GM18520 (cell line): ENCODE measurements at regions not wholly inside any gene's neighbourhood (a gene's known extent, or its start where the extent isn't known, plus 50 kb on each side); places are given as distances from the start of the nearest gene placed in this dataset.

Experiments
- ATAC-seq: cut with Tn5 transposase; IDR thresholded peaks from one replicate; pipeline ENCODE4 v1.9.1; 2021; ENCODE audit not compliant: unreplicated experiment

DNA sequence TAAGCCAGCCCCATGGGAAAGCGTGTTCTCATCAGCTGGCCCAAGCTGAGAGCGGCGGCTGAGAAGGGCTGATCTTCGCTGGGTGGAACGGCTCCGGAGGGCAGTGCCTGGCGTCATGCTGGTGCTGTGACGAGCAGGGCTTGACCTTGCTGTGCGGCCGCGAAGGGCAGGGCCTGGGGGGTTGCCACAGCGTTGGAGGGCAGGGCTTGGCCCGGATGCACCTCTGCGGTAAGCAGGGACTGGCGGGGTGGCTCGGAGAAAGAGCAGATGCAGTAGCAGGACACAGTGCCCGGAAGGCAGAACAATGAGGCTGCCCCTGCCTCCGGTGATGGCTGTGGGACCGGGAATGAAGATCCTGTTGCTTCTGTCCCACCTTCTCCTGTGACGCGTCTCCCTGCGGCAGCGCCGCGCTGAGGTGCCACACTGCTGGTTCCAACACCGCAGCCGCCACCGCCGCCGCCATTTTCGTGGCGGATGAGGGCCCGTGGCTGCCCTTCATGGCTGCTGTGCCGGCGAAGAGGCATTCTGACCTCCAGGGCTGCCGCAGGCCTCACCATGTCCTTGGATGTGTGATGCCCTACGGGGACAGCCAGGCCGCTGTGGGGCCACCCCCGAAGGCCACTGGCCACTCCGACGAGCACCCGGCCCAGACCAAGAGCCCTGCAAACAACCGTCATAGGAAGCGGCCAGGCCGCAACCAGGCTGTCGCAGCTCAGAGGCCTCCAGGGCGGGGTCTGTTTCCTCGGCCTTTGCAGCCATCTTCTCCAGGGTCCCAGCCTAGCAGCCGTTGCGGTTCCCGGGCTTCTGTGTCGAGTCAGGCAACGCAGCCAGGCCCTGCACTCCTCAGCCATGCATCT, 890.5 kb upstream of the CTNND2 start:
- ATAC-seq: no peak

GRCh38 chr5:12793373-12793772, 889.1 kb upstream of the CTNND2 start:
- ATAC-seq: no peak

DNA sequence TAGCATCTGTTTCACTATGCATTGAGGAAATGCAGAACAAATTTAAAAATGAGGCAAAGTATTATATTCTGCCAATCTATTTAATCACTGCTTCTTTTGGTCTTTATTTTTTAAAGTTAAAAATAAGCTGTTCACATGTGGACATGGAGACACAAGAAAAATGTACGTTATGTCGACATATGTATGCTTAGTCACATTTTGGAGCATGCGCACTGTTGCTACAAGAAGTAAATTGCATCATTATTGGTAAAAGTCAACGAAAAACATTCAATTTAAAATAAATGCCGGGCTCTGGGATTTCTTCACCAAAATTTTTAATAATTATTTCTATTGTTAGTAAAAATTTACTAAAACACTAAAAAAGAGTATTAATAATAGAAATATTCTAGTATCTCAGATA, 876.3 kb upstream of the CTNND2 start:
- ATAC-seq: no peak

DNA sequence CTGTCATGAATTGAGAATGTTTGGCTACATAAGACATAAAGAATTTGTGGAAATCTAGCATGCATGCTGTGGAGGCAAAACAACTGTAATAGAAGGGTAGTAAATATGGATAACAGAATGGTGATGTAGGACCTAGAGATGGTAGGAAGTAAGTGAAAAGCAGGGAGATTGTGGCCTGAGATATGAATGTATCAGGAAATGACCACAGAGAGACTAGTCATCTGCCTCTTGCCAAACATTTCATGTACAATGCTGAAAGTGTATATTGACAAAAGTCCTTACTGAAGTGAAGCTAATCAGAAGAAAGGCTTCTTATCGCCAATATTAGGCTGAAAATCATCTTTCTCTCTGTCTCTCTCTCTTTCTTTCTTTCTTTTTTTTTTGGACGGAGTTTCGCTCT, 873.1 kb upstream of the CTNND2 start:
- ATAC-seq: no peak

- no peak for ATAC-seq
These were observed 868.0 kb upstream of the CTNND2 start for GRCh38 chr5:12772276-12772675.

DNA sequence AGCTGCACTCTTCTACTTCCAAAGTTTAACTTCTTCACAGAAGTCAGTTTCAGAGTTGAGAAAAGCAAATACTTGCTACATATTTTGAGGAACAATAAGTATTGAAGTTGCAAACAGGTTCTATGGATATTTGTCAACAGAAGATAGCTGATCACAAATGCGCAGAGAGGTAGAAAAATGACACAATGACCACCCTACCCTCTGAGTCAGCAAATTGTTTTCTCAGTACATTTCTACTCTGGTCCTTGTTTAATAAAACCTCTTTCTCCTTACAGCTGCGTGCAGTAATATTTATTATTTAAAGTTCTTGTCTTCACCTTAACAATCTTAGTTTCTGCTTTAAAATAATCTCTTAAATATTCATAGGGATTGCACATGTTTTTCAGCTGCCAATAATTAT, 855.1 kb upstream of the CTNND2 start:
- ATAC-seq: no peak

GRCh38 chr5:12757035-12757434, 852.8 kb upstream of the CTNND2 start:
- no peak for ATAC-seq

DNA sequence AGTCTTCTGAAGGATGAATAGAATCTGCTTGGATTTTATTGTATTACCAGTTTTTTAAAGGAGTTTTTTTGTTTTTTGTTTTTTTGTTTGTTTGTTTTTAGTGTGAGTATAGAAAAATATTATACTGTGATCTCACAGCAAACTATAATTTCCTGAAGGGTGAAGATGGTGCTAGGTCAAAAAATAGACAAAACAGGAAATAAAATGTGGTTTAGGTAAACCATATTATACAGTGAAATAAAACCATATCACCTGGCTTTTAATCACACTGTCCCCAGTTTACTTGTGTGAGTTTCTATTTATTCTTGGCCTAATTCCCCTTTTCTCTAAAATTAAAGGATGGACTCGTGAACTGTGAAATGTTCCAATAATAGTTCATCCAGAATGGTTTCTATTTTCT, 841.3 kb upstream of the CTNND2 start:
- ATAC-seq: no peak

DNA sequence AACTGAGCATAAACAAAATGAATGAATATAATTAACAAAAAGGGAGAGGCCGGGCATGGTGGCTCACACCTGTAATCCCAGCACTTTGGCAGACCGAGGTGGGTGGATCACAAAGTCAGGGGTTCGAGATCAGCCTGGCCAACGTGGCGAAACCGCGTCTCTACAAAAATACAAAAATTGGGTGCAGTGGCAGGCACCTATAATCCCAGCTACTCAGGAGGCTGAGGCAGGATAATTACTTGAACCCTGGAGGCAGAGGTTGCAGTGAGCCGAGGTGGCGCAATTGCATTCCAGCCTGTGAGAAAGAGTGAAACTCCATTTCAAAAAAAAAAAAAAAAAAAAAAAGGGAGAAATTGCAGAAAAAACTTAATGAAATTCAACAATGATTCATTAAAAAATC, 839.3 kb upstream of the CTNND2 start:
- ATAC-seq: no peak

DNA sequence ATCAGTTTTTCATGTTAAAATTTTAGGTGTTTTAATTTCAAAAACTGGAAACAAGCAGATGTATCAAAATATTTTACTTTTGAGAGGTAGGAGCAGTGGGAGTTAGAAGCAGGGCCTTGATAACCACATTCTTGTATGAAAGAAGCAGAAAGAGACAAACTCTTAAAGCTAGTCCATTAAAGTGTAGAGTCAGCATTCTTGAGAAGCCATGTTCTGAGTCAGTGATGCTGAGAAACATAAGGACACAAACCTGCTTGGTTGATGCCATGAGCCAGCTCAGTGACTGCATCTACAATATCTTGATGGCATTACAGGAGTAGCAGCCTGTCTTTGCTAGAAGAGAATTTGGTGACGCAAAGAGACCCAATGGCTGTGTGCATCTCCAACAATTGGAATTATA, 826.1 kb upstream of the CTNND2 start:
- no peak for ATAC-seq

DNA sequence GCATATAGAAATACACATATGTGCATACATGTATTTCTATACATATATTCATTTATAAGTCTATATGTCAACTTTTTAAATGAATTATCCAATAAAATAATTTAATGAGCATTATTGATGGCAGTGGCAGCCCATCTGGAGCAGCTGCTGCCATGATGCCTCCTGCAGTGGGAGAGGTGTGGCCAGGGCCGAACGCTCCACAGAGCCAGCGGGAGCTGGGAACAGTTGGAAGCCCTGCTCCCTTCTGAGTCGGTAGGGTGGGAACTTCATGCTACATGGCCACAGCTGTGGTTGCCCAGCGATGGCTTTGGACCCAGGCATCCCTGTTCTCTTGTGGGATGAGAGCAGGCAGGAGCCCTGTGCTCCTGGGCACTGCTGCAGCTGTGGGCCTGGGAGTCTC, 812.4 kb upstream of the CTNND2 start:
- ATAC-seq: no peak

- no peak for ATAC-seq
These were observed 803.3 kb upstream of the CTNND2 start for GRCh38 chr5:12707560-12707959.

DNA sequence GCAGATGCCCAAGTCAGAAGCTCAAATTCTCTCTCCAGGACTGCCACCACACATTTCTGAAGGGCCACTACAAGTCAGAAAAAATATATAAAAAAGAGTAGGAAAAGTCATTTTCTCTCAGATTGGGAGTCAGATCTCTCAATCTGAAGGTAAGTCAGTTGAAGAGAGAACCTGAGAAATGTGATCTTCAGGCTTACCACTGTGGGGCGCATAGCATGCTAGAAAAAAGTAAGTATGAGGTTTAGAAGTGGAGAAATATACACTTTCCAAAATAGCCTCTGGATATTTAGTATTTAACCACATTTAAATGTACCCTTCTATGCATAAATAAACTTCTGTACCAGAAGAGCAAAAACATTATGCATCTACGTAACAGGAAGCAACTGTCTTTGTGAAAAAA, 800.7 kb upstream of the CTNND2 start:
- ATAC-seq: no peak

DNA sequence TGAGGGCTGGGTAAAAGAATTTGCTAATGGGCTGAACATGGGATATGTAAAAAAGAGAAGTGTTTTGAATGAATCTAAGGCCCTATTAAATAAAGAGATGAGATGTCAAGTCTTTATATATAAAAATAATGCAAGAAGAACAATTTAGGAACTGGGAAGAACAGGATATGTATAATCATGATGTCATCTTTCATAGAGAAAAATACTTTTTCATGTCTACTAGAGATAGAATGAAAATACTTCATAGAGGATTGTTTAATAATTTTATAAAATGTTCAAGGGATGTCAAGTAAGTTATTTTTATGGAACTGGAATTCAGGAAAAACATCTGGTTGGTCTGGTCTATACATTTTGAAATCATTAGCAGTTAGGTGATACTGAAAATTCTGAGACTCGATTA, 799.0 kb upstream of the CTNND2 start:
- no peak for ATAC-seq

DNA sequence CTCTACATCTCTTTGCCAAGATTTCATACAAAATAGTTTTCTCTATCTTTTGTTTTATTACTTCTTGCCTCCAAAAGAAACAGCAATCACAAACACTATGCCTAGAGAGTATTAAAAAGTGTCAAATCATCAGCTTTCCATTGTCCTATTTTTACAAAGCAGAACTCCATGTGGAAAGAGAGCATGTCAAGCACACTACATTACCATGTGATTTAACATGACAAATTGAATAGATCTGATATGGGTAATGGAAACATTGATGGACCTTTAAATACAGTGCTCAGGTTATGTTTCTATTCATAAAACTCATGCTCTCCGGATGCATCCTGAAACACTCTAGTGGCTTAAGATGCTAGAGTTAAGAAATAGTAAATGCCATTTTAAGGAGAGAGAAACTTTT, 791.4 kb upstream of the CTNND2 start:
- ATAC-seq: no peak

DNA sequence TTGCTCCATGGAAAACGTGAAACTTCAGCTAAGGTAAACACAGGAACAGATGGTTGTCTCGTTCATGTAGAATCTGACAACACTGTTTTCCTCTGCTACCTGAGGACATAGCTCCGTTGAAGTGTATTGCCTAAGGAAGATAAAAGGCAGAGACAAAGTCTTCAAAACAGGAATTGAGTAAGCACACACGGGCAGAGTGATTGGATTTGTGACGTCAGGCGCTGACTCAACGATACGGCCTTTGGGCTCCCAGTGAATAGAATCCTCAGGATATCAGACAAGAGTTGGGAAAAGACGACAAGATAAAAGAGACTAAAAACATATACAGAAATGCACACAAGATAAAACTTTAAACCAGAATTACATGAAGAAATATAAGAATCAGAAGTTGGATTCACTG, 787.1 kb upstream of the CTNND2 start:
- ATAC-seq: no peak

- ATAC-seq: no peak
These were observed 786.1 kb upstream of the CTNND2 start for GRCh38 chr5:12690361-12690760.

DNA sequence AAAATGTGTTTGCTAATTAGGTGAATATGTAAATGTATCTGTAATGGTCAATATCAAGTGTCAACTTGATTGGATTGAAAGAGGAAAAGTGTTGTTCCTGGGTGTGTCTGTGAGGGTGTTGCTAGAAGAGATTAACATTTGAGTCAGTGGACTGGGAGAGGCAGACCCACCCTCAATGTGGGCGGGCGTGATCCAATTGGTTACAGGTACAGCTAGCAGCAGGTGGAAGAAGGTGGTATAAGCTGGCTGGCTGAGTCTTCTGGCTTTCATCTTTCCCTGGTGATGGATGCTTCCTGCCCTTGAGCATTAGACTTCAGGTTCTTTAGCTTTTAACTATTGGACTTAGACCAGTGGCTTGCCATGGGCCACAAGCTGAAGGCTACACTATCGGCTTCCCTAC, 779.0 kb upstream of the CTNND2 start:
- no peak for ATAC-seq

DNA sequence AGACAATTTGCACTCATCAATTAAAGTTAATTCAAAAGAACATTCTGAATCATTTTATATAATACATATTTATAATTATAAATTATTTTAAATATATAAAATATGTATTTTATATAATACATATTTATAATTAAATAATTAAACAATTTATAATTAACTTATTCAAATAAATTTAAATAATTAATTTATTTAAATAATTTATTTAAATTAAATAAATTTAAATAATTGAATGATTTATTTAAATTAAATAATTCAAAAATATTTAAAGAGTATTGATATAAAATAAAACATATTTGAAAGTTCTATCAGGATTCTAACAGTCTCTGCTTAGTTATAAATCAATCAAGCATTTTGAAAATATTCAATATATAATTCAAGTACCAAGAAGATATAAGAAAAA, 775.5 kb upstream of the CTNND2 start:
- no peak for ATAC-seq

GRCh38 chr5:12675959-12676358, 771.7 kb upstream of the CTNND2 start:
- ATAC-seq: no peak

DNA sequence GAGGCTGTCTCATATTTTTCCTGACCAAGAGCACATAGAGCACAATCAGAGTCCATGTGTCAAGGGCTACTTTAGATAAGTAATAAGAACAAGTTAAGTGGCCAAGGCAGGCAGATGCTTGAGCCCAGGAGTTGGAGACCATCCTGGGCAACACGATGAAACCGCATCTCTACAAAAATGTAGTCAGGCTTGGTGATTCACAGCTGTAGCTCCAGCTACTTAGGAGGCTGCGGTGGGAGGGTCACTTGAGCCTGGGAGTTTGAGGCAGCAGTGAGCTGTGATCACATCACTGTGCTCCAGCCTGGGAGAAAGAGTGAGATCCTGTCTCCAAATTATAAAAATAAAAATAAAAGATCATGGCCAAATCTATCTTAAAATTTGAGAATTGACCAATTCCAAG, 767.9 kb upstream of the CTNND2 start:
- ATAC-seq: no peak

- no peak for ATAC-seq
These were observed 765.1 kb upstream of the CTNND2 start for GRCh38 chr5:12669326-12669725.

GRCh38 chr5:12668564-12668963, 764.3 kb upstream of the CTNND2 start:
- ATAC-seq: no peak
